RCC 7860 (cell line): ENCODE measurements at regions not wholly inside any gene's neighbourhood (a gene's known extent, or its start where the extent isn't known, plus 50 kb on each side); places are given as distances from the start of the nearest gene placed in this dataset.
A peak's percentile ranks its signal among the peaks of the same experiment; 100 is the strongest.

Experiments used
- DNase-seq: peaks from one replicate; pipeline ENCODE4 v3.0.0-alpha.2; 2015; ENCODE audit warnings: low spot score
- FAIRE-seq: peaks from 2 replicates; lab custom pipeline; 2012; peaks lifted over from hg19 to GRCh38; lab: Jason Lieb, UNC

DNA sequence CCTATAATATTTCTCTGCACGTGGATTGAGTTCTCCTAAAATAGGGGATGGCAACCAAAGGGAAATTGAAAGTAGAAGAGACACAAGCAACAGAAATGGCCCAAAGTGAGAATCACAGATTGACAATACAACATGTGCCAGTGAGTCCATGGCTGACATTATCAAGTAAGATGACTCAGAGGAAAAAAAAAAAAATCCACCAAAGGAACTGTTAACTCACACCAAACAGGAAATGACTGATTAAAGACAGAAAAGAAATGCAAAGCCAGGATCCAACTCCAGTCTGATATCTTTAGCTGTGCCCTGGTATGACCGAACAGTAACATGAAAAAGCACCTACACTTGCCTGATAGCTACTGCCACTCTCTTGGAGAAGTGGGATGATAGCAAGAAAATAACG lies 485.0 kb downstream of the PRKD1 start:
- DNase-seq (peak; percentile 39), FAIRE-seq (peak; percentile 45)

DNA sequence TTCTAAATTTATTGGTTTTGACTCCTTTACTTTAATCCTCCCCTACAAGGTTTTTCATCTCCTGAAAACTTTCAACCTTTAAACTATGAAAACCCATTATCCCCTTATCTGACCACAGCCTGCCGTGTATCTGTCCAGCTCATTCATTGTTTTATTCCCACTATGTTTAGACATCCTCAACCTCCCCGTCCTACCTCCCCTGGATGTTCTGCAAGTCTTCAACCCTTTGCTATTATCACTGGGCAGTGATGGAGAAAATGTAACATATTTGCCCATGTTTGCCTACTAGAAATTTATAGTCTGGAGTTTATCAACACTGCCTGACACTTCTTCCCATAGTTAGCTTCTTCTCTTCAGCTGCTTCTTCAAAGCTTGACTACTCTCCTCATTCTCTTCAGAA lies 483.4 kb downstream of the PRKD1 start:
- FAIRE-seq, result no peak
- no peak for DNase-seq

DNA sequence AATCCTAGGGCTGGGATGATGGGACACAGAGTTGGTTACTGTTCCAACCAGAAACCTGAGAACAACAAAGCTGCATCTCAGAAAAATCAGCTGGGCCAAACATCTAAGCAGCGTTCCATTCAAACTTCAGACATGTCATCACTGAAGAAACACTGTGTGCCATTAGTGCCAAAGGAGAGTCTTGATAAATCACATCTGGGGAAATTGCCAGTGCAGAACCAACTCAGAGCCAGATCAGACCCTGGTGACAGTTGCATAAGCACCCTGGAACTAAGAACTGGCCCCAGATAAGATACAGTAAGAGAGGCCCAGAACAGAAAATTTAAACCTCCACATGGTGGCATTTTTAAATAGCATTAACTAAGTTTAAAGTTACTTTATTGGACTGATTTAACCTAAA lies 482.8 kb downstream of the PRKD1 start:
- DNase-seq, result no peak
- FAIRE-seq, result no peak

DNA sequence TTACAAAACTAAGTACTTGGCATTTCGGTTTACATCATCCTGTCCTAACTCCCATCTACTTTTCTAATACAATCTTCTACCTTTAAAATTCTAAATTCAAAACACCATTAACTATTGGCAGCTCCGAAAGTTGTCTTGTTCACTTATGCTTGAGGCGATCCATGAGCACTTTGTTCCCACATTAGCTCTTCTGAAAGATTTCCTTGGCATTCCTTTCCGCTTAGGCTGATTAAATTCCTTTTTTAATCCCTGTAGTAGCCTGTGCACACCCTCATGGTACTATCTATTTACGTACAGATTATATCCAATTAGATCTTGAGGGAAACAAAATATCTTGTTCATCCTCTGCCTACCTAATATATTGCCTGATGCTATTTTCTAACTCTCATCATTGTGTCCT lies 480.7 kb downstream of the PRKD1 start:
- no peak for FAIRE-seq
- DNase-seq, result no peak

DNA sequence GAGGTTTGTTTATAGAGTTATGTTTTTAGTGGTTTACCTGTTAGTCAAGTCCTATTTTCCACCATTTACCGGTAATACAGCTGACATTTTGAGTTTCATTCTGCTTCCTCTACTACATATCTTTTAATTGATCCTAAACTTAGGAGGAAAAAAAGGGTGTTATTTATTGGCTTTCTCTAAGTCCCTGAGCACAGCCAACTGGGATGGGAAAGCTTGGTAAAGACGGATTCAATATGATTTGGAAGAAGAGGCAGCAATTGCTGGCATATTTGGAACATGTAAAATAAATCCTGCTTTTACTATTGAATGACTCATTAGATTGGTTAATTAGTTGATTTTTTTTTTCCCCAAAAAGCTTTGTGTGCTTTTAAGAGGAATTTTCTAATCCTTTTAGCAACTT lies 475.7 kb downstream of the PRKD1 start:
- DNase-seq (no peak), FAIRE-seq (no peak)

DNA sequence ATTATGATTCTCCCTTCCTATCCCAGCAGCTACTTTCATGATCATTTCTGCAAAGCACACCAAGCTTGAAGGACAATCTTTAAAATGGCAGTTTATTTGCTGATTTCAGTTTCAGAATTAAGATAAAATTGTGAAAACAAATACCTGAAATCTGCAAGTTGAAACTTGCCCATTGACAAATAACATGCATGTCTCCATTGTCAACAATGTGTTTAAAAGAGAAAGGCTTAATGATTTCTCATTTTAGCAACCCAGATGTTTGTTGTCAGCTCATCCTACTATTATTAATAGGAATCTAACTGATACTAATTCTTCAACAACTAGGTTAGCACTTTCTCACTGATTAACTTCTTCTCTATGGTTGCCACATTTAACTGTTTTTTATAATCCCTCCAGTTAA lies 474.6 kb downstream of the PRKD1 start:
- no peak for DNase-seq
- FAIRE-seq, result no peak

DNA sequence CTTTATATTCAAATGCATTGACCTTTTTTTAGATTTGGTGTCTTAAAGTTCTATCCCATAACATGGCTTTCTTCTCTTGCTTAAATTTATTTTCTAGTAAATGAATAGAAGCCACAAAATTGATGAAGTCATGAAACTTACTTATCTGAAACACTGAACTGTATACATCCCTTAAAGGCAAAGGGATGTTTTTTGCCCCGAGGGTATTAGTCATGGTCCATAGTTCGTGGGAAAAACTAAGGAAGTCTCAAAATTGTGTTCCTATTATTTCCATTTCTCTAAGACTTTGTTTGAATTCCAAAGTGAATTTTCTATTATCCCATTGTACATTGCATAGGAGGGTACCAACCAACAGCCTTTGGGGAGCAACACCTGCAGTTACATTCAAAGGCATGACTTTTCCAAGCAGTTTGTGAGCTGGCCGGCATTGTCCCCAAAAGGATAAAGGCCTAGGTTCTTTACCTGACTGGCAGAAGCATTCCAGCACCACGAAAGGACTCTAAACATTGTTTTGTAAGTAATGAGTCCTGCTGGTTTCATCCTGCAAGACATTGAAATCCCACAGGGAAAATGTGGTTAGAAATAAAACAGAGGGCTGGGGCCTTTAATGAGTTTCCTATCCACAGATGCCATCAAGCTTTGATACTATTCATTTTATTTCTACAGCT lies 473.5 kb downstream of the PRKD1 start:
- no peak for FAIRE-seq
- no peak for DNase-seq

DNA sequence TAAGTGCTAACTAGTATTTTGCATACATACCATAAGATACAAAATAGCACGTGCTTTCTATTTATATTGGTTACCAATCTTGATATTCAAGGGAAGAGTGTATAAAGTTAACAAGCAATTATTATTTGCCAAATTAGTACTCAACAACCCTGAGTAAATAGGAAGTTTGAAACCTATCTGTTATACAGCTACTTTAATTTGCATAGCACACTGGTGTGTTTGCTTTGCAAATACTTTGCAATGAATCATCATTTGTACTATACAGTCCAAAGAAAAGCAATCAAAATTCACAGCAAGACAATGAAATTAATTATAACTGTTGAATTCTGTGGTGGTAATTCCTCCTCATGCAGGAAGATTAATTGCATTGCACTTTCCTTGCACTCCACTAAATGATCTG lies 469.1 kb downstream of the PRKD1 start:
- FAIRE-seq (no peak), DNase-seq (no peak)

DNA sequence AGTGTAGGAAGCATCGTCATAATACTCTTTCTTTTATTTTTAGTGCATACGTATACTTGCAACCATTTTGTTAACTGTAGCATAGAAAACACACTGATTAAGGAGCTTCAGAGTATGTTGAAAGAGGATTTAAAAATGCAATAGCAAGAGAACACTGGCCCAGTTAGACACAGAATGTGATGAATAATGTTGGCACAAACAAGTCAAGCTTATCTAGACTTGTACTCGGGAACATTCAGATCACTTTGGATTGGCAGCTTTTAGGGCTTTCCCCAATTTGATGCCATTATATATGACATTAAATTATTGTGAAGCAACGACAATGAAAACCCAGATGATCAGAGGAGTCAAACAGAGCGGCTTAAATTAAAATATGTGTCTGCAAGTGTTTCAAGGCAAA lies 468.1 kb downstream of the PRKD1 start:
- FAIRE-seq, result no peak

DNA sequence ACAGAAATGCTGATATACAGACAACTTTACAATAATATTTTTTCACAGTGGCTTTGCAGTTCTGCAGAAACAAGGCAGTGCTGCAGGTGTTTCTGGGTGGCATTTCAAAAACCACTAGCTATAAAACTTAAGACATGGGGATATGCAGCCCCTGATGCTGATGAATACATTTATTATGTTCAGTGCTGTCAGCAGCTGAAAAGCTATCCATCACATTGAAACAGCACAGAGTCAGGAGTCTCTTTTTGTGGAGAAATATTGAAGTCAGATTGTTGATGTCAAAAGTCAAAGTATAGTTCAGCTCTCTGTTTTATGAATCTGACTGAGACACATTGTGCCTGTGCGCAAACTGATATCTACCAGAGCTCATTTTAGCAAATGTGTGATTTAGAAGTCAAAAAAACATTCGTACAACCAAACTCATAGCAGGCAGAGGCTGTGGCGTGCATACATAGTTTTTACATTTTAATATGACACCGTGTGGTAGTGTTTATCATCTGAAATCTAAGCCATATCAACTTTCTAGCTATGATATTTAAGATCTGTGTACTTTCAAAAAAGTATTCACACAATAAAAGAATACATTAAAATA lies 467.6 kb downstream of the PRKD1 start:
- FAIRE-seq (no peak), DNase-seq (no peak)

More for the DNA sequence above, 468.1 kb downstream of the PRKD1 start:
- DNase-seq, result no peak

DNA sequence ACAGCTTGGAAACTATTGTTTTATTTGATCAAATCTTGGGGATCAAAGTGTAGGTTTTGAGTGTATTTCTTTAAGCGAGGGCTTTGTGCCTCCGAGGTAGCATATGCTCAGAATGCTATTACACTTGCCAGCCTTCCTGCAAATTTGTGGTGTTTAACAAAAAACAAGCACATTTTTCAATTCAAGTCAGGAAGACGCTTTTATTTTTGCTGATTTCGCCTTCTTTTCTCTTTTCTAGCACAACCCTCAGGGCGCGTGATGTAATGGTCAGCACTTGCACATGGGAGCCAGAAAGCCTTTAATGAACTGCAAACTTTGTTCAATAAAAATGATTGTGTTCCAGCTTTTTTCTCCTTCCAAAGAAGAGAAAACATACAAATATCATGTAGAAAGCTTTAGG lies 466.5 kb downstream of the PRKD1 start:
- DNase-seq (no peak), FAIRE-seq (no peak)

DNA sequence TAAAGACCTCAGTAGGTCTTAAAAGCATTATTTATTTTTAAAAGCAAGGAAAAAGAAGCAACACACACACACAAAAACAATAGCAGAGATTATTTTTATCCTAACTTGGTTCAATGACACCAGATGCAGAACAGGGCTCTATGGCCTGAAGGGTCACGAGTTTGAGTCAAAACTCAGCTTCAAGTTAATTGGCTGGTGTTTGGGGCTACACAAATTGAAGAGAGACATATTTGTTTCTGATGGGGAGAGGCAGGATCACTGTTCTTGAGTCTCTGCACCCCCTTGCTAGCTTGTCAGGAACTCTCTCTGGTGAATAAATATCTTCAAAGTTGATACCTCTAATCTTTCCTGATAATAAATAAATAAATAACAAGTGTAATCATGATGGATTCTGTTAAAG lies 466.1 kb downstream of the PRKD1 start:
- no peak for FAIRE-seq
- DNase-seq, result no peak

DNA sequence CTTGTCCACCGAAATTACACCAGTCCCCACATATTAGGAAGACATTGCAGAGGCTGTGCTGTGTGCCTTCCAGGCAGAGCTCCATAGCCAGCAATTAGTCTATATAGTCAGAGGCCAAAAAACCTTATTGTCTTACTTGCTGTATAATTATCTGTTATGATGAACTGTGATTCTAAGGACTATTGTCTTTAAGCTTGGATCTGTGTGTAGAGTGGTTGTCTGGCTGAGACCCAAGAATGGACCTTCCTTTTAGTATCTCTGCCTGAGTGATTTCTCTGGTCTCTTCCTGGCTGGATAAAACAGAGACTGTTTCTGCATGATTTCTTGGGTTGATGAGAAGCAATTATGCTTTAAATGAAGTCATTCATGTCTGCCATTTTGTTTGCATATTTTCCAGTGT lies 465.3 kb downstream of the PRKD1 start:
- no peak for DNase-seq
- FAIRE-seq, result no peak

DNA sequence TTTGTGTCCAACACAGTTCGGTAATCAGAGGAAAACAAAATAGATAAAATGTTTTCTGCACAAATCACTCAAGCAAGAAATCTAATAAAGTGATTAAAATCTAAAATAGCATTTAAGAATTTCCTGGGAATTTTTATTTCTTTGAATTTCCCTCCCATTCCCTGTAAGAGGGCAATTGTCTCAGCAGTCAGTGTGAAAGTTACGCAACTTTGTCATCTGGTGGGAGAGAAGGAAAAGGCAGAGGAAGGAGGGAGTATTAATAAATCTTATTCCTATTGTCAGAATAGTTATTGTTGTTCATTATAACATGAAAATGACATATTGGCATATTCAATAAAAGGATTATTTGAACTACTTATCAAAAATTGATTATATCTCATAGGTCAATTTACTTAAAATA lies 464.9 kb downstream of the PRKD1 start:
- no peak for DNase-seq
- FAIRE-seq, result no peak

DNA sequence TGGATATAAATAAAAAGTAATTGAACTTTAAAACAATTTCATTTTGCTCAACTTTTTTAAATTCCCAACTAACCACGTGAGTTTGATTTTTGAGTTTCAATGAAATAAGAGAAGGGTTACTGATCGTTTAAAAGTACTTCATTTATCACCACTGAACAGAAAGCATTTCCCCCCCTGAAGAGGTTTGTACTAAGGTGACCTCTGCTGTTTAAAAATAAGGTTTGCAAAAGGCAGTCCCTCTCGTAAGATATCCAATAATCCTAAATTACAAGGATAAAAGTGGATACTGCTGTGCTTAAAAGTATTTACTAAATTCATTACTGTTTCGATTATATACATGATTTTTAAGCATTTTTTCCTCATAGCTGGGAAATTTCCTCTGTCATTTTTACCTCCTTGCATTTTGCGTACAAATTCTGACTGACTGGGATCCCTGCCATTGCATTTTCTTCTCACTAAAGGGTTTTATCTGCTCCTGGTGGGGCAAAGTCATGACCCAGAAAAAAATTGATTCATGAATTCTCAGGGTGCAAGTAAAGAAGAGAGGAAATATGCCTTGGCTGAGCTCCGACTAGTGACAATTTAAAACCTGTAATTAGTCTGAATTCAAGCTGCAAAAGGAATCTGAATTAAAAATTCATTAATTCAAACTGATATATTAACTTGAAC lies 463.8 kb downstream of the PRKD1 start:
- DNase-seq, result no peak
- no peak for FAIRE-seq

DNA sequence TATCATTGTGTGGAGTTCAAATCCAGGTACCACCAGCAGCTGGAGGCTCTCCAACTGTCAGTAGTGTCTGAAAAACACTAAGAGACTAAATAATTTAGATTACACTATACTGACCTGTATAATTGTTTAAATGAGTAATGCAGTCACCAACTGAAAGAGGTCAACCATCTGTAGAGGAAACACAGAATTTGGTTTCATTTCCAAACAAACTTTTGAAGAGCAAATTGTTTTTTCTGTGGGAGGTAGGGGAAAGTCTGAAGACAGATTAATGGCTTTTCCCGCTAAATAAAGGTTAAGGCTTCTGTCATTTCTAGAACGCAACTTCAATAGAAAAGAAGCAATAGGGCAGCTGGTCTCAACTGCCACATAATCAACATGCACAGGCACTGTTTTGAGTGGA lies 462.6 kb downstream of the PRKD1 start:
- FAIRE-seq (no peak), DNase-seq (no peak)

DNA sequence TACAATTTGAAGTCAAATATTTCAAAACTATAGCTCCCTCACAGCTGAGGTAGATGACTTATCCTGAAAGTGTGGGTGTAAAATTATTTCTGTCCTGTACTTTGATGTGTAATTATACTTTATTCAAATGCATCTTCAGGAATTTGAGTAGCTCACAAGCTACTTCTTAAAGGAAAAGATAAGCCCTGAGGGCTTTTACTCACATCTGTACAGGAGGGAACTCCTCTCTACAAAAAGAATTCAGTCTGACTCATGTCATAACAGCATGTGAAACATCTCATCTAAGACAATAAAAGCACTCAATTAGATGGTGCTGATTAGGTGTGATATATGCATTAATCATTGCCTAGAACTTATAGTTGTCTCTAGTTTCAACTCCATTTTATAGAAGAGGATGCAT lies 452.0 kb downstream of the PRKD1 start:
- FAIRE-seq, result no peak
- no peak for DNase-seq

DNA sequence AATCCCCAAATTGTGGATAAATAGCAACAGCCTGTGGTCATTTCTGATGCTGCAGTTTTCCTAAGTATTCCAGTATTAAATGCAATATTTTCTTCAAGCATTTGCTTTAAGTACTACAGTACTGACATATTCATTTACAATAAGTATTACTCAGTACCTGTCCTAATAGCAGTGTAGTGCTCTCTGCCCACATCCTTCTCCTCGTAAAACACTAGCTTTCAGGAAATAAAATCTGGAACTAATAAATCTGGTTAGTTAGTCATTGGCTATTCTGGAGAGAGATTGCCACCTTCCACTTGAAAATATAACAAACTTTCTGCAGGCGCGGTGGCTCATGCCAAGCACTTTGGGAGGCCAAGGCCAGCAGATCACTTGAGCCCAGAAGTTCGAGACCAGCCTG lies 441.5 kb downstream of the PRKD1 start:
- DNase-seq (no peak), FAIRE-seq (no peak)

DNA sequence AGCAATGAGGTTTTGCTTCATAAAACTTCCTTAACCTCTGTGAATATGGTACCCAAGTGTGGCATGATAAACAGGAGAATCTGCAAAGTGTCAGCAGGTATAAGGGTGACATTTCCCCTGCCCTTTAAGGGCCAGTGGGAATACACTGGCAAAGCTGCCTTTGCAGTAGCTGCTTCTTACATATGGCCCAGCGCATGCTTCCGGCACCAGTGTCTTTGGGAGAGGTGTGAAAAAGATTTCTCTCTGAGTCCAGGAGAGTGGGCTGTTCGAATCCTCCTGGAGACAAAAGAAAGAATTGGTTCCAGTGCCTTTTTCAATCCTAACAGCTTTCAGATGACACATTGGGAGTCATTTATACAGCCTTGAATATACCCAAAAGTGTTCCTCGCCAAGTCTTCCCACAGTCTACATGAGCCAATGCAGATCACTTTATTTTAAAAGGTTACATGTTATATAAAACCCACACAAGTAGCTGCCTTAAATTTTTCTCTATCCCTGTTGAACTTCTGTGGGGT lies 437.7 kb downstream of the PRKD1 start:
- FAIRE-seq, result no peak
- DNase-seq, result no peak

DNA sequence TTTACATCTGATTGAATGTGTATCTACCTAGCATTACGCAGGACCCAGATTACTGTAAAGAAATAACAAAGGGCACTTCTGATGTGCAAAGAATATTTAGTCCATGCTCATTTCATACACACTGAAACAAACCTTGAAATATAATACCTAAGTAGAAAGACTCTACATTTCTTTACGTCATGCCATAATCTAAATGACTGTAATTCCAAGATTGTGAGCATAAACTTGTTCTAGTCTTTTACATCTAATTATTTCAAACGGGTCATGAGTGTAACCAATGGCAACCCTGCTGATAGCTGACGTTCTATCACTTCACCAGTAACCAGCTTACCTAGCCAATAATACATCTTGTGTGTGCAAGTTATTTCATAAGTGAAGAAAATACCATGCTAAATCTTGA lies 433.8 kb downstream of the PRKD1 start:
- DNase-seq, result no peak
- FAIRE-seq, result no peak

DNA sequence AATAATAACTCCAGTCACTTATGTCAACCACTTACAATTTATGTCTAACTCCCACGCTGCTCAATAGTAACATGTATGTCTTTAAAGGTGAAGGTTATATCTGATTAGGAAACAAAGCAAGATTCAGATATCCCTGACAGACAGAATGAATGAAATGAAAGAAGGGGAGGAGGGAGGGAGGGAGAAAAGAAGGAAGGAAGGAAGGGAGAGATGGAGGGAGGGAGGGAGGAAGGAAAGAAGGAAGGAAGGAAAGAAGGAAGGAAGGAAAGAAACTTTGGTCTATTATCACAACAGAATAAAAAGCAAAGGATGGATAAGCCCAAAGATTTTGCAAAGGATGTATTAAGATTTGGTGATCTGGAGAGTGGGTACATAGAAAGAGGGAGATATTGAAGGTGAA lies 433.3 kb downstream of the PRKD1 start:
- no peak for FAIRE-seq
- no peak for DNase-seq

DNA sequence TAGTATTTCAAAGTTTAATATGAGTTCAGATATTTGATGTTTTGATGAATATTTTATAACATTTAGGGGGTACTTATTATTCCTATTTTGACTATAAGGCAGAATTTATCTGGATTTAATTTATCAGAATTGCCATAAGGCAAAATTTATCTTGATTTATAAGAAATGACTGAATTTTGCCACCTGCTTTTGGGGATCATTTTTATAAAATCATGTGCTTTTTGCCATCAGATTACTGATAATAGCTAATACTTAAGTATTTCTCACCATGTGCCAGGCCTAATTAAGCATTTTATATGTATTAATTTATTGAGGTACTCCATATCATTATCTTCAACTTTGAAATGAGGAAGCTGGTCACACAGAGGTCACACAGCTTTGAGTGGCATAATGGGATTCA lies 423.7 kb downstream of the PRKD1 start:
- FAIRE-seq, result no peak
- no peak for DNase-seq
